Retinal pigment epithelial cell (primary cell): ENCODE measurements at regions not wholly inside any gene's neighbourhood (a gene's known extent, or its start where the extent isn't known, plus 50 kb on each side); places are given as distances from the start of the nearest gene placed in this dataset.
A peak's percentile ranks its signal among the peaks of the same experiment; 100 is the strongest.

Experiments
- DNase-seq: peaks from one replicate; pipeline ENCODE4 v3.0.0-alpha.2; 2010; ENCODE audit warnings: low read depth
- H3K4me3 ChIP-seq: 2 replicates; pipeline ENCODE4 v1.5.1; 2011; ENCODE audit warnings: mild to moderate bottlenecking, low read length, control low read depth, moderate library complexity
- TF ChIP-seq, protein P1 (sequence below): conservative IDR thresholded peaks from 2 replicates; pipeline ENCODE4 v1.5.1; 2011; ENCODE audit warnings: low read depth, low read length, control low read depth, inconsistent platforms

DNA sequence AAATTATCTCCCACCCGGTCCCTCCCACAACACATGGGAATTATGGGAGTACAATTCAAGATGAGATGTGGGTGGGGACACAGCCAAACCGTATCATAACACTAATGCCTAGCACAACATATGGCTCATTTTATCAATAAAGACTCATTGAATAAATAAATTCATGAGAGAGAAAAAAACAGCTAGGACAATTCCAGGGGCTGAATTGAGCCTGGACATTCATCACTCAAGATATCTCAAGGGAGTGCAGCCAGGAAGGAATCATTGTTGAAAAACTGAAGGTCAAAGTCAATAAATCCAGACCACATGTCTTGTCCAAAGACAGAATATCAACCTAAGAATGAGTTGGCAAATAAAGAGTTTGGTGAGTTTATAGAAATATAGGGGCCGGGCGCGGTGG is 644.1 kb downstream of the PLPP3 start:
- no peak for DNase-seq
- no peak overlapping the region for H3K4me3 ChIP-seq
- TF ChIP-seq, protein P1, sequence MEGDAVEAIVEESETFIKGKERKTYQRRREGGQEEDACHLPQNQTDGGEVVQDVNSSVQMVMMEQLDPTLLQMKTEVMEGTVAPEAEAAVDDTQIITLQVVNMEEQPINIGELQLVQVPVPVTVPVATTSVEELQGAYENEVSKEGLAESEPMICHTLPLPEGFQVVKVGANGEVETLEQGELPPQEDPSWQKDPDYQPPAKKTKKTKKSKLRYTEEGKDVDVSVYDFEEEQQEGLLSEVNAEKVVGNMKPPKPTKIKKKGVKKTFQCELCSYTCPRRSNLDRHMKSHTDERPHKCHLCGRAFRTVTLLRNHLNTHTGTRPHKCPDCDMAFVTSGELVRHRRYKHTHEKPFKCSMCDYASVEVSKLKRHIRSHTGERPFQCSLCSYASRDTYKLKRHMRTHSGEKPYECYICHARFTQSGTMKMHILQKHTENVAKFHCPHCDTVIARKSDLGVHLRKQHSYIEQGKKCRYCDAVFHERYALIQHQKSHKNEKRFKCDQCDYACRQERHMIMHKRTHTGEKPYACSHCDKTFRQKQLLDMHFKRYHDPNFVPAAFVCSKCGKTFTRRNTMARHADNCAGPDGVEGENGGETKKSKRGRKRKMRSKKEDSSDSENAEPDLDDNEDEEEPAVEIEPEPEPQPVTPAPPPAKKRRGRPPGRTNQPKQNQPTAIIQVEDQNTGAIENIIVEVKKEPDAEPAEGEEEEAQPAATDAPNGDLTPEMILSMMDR: no peak

DNA sequence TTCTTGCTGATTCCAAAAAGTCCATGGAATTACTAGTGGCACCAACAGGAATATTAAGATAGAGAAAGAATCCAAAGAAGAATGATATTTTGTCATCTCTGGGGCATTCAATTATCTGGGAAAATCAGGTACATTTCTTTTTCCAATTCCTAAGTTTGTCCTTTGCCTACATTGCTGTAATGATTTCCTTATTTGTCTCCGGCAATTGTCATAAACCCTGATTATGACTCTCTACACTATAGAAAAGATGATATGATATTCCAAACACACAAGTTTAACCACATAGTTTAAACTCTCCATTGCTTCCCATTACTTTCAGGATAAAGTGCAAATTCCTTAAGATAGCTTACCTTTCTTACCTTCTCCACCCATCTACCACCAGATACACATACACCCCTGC is 647.0 kb downstream of the PLPP3 start:
- H3K4me3 ChIP-seq: no peak overlapping the region
- no peak for DNase-seq
- TF ChIP-seq, protein P1: no peak

DNA sequence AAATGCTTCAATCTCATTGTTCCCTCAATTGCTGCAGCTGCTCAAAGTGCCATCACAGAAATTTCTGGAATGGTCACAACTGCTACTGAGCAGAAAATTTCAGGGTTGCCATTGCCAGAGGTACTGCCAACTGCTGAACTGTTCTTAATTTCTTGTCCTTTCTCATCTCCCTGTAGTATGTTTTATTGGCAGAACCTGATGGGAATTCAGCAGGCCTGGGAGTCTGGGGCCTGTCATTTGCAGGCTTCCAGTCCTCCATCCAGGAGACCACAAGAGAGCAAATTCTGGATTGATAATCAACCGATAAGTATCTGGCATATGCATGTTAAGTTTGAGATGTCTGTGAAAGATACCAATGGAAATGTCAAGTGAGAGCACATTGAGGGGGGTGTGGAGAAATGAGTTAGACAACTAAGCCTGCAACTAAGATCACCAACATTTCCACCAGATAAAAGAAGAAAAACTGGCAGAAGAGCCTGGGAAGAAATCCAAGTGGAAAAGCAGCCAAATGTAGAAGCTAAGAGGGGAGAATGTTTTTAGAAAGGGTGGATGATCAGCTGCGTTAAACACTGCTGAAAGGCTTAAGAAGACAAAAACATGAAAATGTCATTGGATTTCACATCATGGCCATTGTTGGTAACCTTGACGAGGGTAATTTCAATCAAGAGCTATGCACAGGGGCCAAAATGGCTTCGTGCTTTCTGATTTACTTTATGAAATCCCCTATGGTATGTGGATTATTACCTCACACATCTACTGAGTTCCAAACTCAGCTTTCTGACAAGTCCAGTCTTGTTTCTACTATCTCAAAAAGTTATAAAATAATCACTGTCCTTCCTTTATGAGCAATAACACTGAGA is 648.1 kb downstream of the PLPP3 start:
- no peak overlapping the region for H3K4me3 ChIP-seq
- peak; percentile 42 for DNase-seq
- TF ChIP-seq, protein P1: no peak

DNA sequence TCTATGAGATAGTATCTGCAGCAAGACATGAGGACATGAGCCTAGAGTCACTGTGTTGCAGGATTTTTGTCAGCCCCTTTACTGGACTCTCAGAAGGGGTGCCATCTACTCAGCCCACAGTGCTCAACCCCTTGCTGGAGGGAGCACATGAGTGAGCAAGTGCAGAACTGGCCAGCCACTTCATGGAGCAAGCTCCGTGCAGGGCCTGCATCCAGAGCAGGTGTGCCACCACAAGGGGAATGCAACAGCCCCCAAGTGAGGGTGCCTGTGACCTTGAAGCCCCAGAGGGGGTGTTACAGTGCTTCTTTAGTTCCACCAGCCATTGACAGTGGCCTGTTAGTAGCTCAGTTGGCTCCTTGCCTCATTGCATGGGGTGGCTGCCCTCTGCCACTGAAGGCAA is 649.7 kb downstream of the PLPP3 start:
- H3K4me3 ChIP-seq: no peak overlapping the region
- DNase-seq: no peak
- TF ChIP-seq, protein P1: no peak

DNA sequence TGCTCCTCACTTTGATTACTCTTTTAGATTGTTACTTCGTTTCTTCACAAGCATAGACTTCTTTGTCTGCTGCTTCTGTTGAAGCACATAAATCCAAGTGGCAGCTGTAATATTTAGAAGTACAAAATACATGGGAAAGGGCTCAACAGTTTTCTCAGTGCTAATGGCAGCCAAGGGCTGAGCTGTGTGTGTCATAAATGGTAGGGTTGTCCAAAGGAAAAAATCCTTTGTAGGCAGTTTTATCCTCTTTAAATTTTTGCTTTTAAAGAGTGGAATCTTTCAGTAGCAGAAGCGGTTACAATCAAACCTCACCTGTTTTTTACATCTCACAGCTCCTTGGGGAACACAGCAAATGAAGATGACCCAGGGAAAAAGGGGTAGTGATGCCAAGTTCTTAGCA is 650.8 kb downstream of the PLPP3 start:
- no peak for DNase-seq
- H3K4me3 ChIP-seq: no peak overlapping the region
- TF ChIP-seq, protein P1: no peak

DNA sequence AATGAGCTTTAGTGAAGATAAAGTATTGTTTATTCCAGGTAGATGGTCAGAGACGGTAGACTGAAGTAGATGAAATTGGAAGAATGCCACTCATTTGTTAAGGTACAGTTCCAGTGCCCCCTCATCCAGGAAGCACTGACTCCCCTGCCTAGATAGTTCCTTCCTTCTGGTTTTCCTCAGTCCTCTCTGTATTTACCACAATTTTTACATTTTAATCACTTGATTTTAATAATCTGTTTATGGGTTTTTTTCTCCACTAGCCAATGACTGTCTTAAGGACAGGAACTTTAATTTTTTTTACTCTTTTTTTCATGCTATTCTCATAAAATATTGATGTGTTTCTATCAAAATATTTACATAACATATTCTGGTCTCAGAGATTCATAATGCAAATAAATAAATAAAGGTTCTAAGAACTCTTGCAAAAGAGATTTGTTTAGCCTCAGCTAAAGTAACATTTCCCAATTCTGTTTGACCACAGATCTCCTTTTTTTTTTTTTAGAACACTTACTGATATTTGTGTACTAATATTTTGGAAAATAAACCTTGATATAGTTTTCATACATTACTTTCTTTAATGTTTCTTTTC is 651.6 kb downstream of the PLPP3 start:
- no peak overlapping the region for H3K4me3 ChIP-seq
- DNase-seq: no peak
- TF ChIP-seq, protein P1: no peak
